ENCODE measurements at regions not wholly inside any gene's neighbourhood (a gene's known extent, or its start where the extent isn't known, plus 50 kb on each side); places are given as distances from the start of the nearest gene placed in this dataset.

DNA sequence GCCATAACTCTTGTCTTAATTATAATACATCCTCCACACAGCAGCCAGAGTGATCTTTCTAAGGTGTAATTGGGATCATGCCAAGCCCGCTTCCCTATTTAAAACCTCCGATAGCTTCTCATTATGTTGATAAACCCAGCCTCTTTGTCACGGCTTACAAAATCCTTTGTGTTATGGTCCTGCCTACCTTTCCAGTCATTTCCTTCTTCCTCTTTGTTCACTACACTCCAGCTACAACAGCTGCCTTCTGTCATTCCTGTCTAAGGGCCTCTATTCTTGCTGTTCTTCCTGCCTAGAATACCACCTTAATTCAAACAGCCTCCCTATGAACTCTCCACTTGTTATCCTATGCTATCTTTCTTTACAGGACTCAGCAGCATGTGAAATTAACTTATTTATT is 70.6 kb upstream of the CAPRIN1 start:
- Mint-ChIP-seq H3K27me3 (ENCODE audit: insufficient read depth, low read depth) (peaks cover 8% of the 10 kb centered on the region), H3K27ac (no peak overlapping the region), H3K9me3 (no peaks in the 10 kb centered on the region), H3K4me3 (no peak overlapping the region), H3K4me1 (no peaks in the 10 kb centered on the region), H3K36me3 (no peaks in the 10 kb centered on the region)
- H3K4me1 ChIP-seq, result no peaks in the 10 kb centered on the region
- no peak overlapping the region for H3K4me2 ChIP-seq
- no peak overlapping the region for H3K9ac ChIP-seq
- H2AFZ ChIP-seq (replicated peaks), result no peak overlapping the region
- H3K36me3 ChIP-seq, result no peaks in the 10 kb centered on the region
- H3K27ac ChIP-seq, result no peak overlapping the region
- no peak for TF ChIP-seq EZH2phosphoT487 (IDR thresholded peaks at IDR 0.05)
- TF ChIP-seq, protein P1, sequence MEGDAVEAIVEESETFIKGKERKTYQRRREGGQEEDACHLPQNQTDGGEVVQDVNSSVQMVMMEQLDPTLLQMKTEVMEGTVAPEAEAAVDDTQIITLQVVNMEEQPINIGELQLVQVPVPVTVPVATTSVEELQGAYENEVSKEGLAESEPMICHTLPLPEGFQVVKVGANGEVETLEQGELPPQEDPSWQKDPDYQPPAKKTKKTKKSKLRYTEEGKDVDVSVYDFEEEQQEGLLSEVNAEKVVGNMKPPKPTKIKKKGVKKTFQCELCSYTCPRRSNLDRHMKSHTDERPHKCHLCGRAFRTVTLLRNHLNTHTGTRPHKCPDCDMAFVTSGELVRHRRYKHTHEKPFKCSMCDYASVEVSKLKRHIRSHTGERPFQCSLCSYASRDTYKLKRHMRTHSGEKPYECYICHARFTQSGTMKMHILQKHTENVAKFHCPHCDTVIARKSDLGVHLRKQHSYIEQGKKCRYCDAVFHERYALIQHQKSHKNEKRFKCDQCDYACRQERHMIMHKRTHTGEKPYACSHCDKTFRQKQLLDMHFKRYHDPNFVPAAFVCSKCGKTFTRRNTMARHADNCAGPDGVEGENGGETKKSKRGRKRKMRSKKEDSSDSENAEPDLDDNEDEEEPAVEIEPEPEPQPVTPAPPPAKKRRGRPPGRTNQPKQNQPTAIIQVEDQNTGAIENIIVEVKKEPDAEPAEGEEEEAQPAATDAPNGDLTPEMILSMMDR (IDR thresholded peaks at IDR 0.05), result no peak
- TF ChIP-seq EZH2 (IDR thresholded peaks at IDR 0.05), result no peak
- no peaks in the 10 kb centered on the region for H3K79me2 ChIP-seq (ENCODE audit: low read depth)
- H3K9me3 ChIP-seq (ENCODE audit: low read depth), result no peaks in the 10 kb centered on the region
- no peaks in the 10 kb centered on the region for H3K27me3 ChIP-seq
- no peak overlapping the region for H3K4me3 ChIP-seq
- DNase-seq (ENCODE audit: low spot score), result no peak
- no peaks in the 10 kb centered on the region for H3F3A ChIP-seq (ENCODE audit: low read depth)
- no peaks in the 10 kb centered on the region for H4K20me1 ChIP-seq (ENCODE audit: low read depth)

DNA sequence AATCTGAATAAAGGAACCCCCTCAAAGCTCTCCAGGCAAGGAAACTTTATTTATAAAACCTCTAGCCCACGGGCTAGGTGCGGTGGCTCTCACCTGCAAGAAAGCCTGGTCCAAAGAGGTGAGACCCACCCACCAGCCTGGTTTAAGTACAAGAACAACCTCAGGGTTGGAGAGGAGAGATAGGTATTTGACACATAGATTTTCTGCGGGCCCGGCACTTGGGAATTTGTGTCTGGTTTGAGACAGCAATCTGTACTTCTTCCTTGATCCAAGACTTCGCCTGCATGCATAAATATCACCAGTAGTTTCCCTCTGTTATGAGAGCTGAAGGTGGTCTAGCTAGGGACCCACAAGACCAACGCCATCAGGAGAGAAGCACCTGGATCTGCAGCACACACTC is 73.2 kb upstream of the CAPRIN1 start:
- Mint-ChIP-seq H3K4me3 (no peak overlapping the region), H3K9me3 (no peaks in the 10 kb centered on the region), H3K27ac (no peak overlapping the region), H3K36me3 (no peaks in the 10 kb centered on the region), H3K4me1 (no peaks in the 10 kb centered on the region), H3K27me3 (ENCODE audit: insufficient read depth, low read depth) (peaks cover 5% of the 10 kb centered on the region)
- no peaks in the 10 kb centered on the region for H3K4me1 ChIP-seq
- no peaks in the 10 kb centered on the region for H3K79me2 ChIP-seq (ENCODE audit: low read depth)
- H3K9me3 ChIP-seq (ENCODE audit: low read depth), result no peaks in the 10 kb centered on the region
- no peak overlapping the region for H2AFZ ChIP-seq (replicated peaks)
- no peaks in the 10 kb centered on the region for H3F3A ChIP-seq (ENCODE audit: low read depth)
- TF ChIP-seq, protein P1 (IDR thresholded peaks at IDR 0.05), result no peak
- no peak for TF ChIP-seq EZH2 (IDR thresholded peaks at IDR 0.05)
- no peak for TF ChIP-seq EZH2phosphoT487 (IDR thresholded peaks at IDR 0.05)
- H3K9ac ChIP-seq, result no peak overlapping the region
- H3K4me3 ChIP-seq, result no peak overlapping the region
- no peaks in the 10 kb centered on the region for H3K27me3 ChIP-seq
- H4K20me1 ChIP-seq (ENCODE audit: low read depth), result no peaks in the 10 kb centered on the region
- H3K36me3 ChIP-seq, result no peaks in the 10 kb centered on the region
- H3K27ac ChIP-seq, result no peak overlapping the region
- H3K4me2 ChIP-seq, result no peak overlapping the region
- DNase-seq (ENCODE audit: low spot score), result no peak

DNA sequence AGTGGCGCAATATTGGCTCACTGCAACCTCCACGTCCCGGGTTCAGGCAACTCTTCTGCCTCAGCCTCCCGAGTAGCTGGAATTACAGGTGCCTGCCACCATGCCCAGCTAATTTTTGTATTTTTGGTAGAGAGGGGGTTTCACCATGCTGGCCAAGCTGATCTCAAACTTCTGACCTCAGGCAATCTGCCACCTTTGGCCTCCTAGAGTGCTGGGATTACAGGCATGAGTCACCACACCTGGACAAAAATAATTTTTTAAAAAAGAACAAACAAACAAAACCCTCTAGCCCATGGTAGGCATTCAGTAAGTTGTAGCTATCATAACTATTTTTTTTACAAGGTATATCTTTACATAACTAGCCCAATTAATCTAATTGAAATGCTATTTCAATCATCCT is 73.9 kb upstream of the CAPRIN1 start:
- DNase-seq (ENCODE audit: low spot score), result no peak
- Mint-ChIP-seq H3K4me3 (no peak overlapping the region), H3K27ac (no peak overlapping the region), H3K36me3 (no peaks in the 10 kb centered on the region), H3K9me3 (no peaks in the 10 kb centered on the region), H3K27me3 (ENCODE audit: insufficient read depth, low read depth) (peaks cover 5% of the 10 kb centered on the region), H3K4me1 (no peaks in the 10 kb centered on the region)
- Histone ChIP-seq H3K4me2 (no peak overlapping the region), H3K27me3 (no peaks in the 10 kb centered on the region), H3K79me2 (ENCODE audit: low read depth) (no peaks in the 10 kb centered on the region), H3K4me3 (no peak overlapping the region), H4K20me1 (ENCODE audit: low read depth) (no peaks in the 10 kb centered on the region), H3K36me3 (no peaks in the 10 kb centered on the region), H3K27ac (no peak overlapping the region), H3K4me1 (no peaks in the 10 kb centered on the region), H2AFZ (replicated peaks) (no peak overlapping the region), H3K9me3 (ENCODE audit: low read depth) (no peaks in the 10 kb centered on the region), H3K9ac (no peak overlapping the region), H3F3A (ENCODE audit: low read depth) (no peaks in the 10 kb centered on the region)
- TF ChIP-seq EZH2 (IDR thresholded peaks at IDR 0.05), result no peak
- no peak for TF ChIP-seq EZH2phosphoT487 (IDR thresholded peaks at IDR 0.05)
- TF ChIP-seq, protein P1 (IDR thresholded peaks at IDR 0.05), result no peak
